ENCODE measurements at regions not wholly inside any gene's neighbourhood (a gene's known extent, or its start where the extent isn't known, plus 50 kb on each side); places are given as distances from the start of the nearest gene placed in this dataset.

DNA sequence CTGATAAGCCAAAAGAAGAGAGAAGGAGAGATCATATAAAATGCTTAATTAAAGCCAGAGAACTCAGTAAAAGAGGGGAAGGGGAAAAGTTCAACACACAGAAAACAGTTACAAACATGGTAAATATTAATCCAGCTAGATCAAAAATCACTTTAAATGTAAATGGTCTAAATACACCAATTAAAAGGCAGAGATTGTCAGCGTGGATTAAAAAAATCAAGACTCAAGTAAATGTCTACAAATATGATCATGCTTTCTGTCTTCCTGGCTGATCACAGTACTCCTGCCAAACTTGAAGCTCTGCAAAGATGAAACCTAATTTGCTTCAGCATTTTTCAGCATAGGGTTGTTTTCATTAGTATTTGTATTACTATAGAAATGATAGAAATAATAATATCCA lies 54.6 kb upstream of the RNF32 start:
- TF ChIP-seq CTCF (IDR thresholded peaks at IDR 0.05) (no peak), EZH2 (IDR thresholded peaks at IDR 0.05; ENCODE audit: borderline replicate concordance, insufficient read depth, low read depth, low read length, poor library complexity, severe bottlenecking) (no peak)

Measured in B cell (primary cell).